Mesodermal cell (in vitro differentiated cells): ENCODE measurements at regions not wholly inside any gene's neighbourhood (a gene's known extent, or its start where the extent isn't known, plus 50 kb on each side); places are given as distances from the start of the nearest gene placed in this dataset.
"Not testable (repeated sequence)": the region's sequence is repeated elsewhere in the genome, so short reads cannot be mapped to it uniquely, and the experiment has no call there.

ENCODE experiments used
- H3K27ac ChIP-seq: 2 replicates; pipeline ENCODE4 v1.7.0; 2013; ENCODE audit warnings: mild to moderate bottlenecking, low read depth, low read length, moderate library complexity; ENCODE audit not compliant: severe bottlenecking
- H3K36me3 ChIP-seq: 2 replicates; pipeline ENCODE4 v1.7.1; 2013; ENCODE audit warnings: mild to moderate bottlenecking, low read length, moderate library complexity; ENCODE audit not compliant: control insufficient read depth, insufficient read depth
- H3K4me1 ChIP-seq: one replicate; pipeline ENCODE4 v1.7.1; 2013; ENCODE audit warnings: mild to moderate bottlenecking, low read length; ENCODE audit not compliant: insufficient read depth, control insufficient read depth, poor library complexity, severe bottlenecking
- H3K4me3 ChIP-seq: 2 replicates; pipeline ENCODE4 v1.7.0; 2013; ENCODE audit warnings: low read length, control low read depth, mild to moderate bottlenecking; ENCODE audit not compliant: insufficient read depth, poor library complexity, severe bottlenecking; ENCODE audit errors: extremely low read depth
- H3K9me3 ChIP-seq: 2 replicates; pipeline ENCODE4 v1.7.1; 2013; ENCODE audit warnings: mild to moderate bottlenecking, low read length, moderate library complexity; ENCODE audit not compliant: control insufficient read depth
- WGBS, 2 experiments: methylation state at CpG; one replicate each; pipeline ENCODE4 v1.1.5; 2013; ENCODE audit warnings: missing lambda C conversion rate in 2 of 2; ENCODE audit not compliant: insufficient coverage in 2 of 2; 5-methylcytosine and 5-hydroxymethylcytosine counted together

GRCh38 chrY:4035801-4036511 is 457.1 kb downstream of the TGIF2LY start:
- WGBS, 2 experiments: no CpG with 5 or more reads among the region's 6 CpGs
- H3K9me3 ChIP-seq, H3K4me3 ChIP-seq, H3K36me3 ChIP-seq, H3K4me1 ChIP-seq: not testable (repeated sequence)
- H3K27ac ChIP-seq: peak overlapping the region; percentile 80
